GM21390 (cell line): ENCODE measurements at regions not wholly inside any gene's neighbourhood (a gene's known extent, or its start where the extent isn't known, plus 50 kb on each side); places are given as distances from the start of the nearest gene placed in this dataset.
"Not testable (repeated sequence)": the region's sequence is repeated elsewhere in the genome, so short reads cannot be mapped to it uniquely, and the experiment has no call there.

Experiments
- ATAC-seq: cut with Tn5 transposase; IDR thresholded peaks from one replicate; pipeline ENCODE4 v1.9.1; 2021; ENCODE audit not compliant: unreplicated experiment

- ATAC-seq = no peak
These were observed 621.5 kb upstream of the ADGRL2 start for GRCh38 chr1:81179242-81179641.

GRCh38 chr1:81178431-81179093 is 622.2 kb upstream of the ADGRL2 start:
- not testable (repeated sequence) for ATAC-seq

GRCh38 chr1:81174811-81175476 is 625.8 kb upstream of the ADGRL2 start:
- ATAC-seq = no peak

GRCh38 chr1:81174052-81174451 is 626.7 kb upstream of the ADGRL2 start:
- ATAC-seq = no peak

- no peak for ATAC-seq
These were observed 628.3 kb upstream of the ADGRL2 start for GRCh38 chr1:81172483-81172882.

GRCh38 chr1:81170721-81171120 is 630.0 kb upstream of the ADGRL2 start:
- ATAC-seq = no peak

- no peak for ATAC-seq
These were observed 634.8 kb upstream of the ADGRL2 start for GRCh38 chr1:81165963-81166362.

GRCh38 chr1:81160696-81161095 is 640.0 kb upstream of the ADGRL2 start:
- ATAC-seq = no peak

GRCh38 chr1:81158592-81158991 is 642.1 kb upstream of the ADGRL2 start:
- no peak for ATAC-seq

GRCh38 chr1:81157686-81158085 is 643.0 kb upstream of the ADGRL2 start:
- ATAC-seq = no peak

GRCh38 chr1:81156887-81157286 is 643.8 kb upstream of the ADGRL2 start:
- ATAC-seq = no peak

GRCh38 chr1:81155131-81155530 is 645.6 kb upstream of the ADGRL2 start:
- no peak for ATAC-seq

GRCh38 chr1:81151206-81151605 is 649.5 kb upstream of the ADGRL2 start:
- no peak for ATAC-seq

GRCh38 chr1:81149649-81150325 is 650.9 kb upstream of the ADGRL2 start:
- no peak for ATAC-seq

GRCh38 chr1:81144240-81144825 is 656.4 kb upstream of the ADGRL2 start:
- ATAC-seq = no peak

- no peak for ATAC-seq
These were observed 658.5 kb upstream of the ADGRL2 start for GRCh38 chr1:81142099-81142826.

GRCh38 chr1:81135524-81135923 is 665.2 kb upstream of the ADGRL2 start:
- ATAC-seq = no peak

GRCh38 chr1:81129776-81130175 is 671.0 kb upstream of the ADGRL2 start:
- no peak for ATAC-seq

GRCh38 chr1:81129366-81129765 is 671.4 kb upstream of the ADGRL2 start:
- no peak for ATAC-seq

- ATAC-seq = no peak
These were observed 672.7 kb upstream of the ADGRL2 start for GRCh38 chr1:81128079-81128478.

GRCh38 chr1:81126989-81127581 is 673.6 kb upstream of the ADGRL2 start:
- no peak for ATAC-seq
